ENCODE measurements at regions not wholly inside any gene's neighbourhood (a gene's known extent, or its start where the extent isn't known, plus 50 kb on each side); places are given as distances from the start of the nearest gene placed in this dataset.

GRCh38 chr1:177849130-177849529 is 120.7 kb downstream of the SEC16B start:
- H3K9ac ChIP-seq (ENCODE audit: low read depth in 1 of 2, low read length in 2 of 2), result no peak overlapping the region
- H3K36me3 ChIP-seq (ENCODE audit: control insufficient read depth in 2 of 2, insufficient read depth in 2 of 2, low read length in 2 of 2), result no peaks in the 10 kb centered on the region
- H3K27me3 ChIP-seq (ENCODE audit: control insufficient read depth in 2 of 2, insufficient read depth in 2 of 2, low read length in 2 of 2), result no peaks in the 10 kb centered on the region
- H3K4me1 ChIP-seq (ENCODE audit: control insufficient read depth in 2 of 2, insufficient read depth in 2 of 2, low read length in 2 of 2), result no peaks in the 10 kb centered on the region
- no peak overlapping the region for H3K4me3 ChIP-seq (ENCODE audit: low read length in 2 of 2)
- H3K9me3 ChIP-seq (ENCODE audit: control insufficient read depth in 2 of 2, low read length in 2 of 2), result no peaks in the 10 kb centered on the region
- H3K27ac ChIP-seq (ENCODE audit: low read depth in 2 of 2, low read length in 2 of 2), result no peak overlapping the region

GRCh38 chr1:177848577-177848976 is 121.3 kb downstream of the SEC16B start:
- H3K27me3 ChIP-seq (ENCODE audit: control insufficient read depth in 2 of 2, insufficient read depth in 2 of 2, low read length in 2 of 2), result no peaks in the 10 kb centered on the region
- no peak overlapping the region for H3K4me3 ChIP-seq (ENCODE audit: low read length in 2 of 2)
- H3K27ac ChIP-seq (ENCODE audit: low read depth in 2 of 2, low read length in 2 of 2), result no peak overlapping the region
- H3K9ac ChIP-seq (ENCODE audit: low read depth in 1 of 2, low read length in 2 of 2), result no peak overlapping the region
- H3K4me1 ChIP-seq (ENCODE audit: control insufficient read depth in 2 of 2, insufficient read depth in 2 of 2, low read length in 2 of 2), result no peaks in the 10 kb centered on the region
- no peaks in the 10 kb centered on the region for H3K9me3 ChIP-seq (ENCODE audit: control insufficient read depth in 2 of 2, low read length in 2 of 2)
- no peaks in the 10 kb centered on the region for H3K36me3 ChIP-seq (ENCODE audit: control insufficient read depth in 2 of 2, insufficient read depth in 2 of 2, low read length in 2 of 2)

- Histone ChIP-seq H3K4me3 (ENCODE audit: low read length in 2 of 2) (no peak overlapping the region), H3K27me3 (ENCODE audit: control insufficient read depth in 2 of 2, insufficient read depth in 2 of 2, low read length in 2 of 2) (no peaks in the 10 kb centered on the region), H3K36me3 (ENCODE audit: control insufficient read depth in 2 of 2, insufficient read depth in 2 of 2, low read length in 2 of 2) (no peaks in the 10 kb centered on the region), H3K4me1 (ENCODE audit: control insufficient read depth in 2 of 2, insufficient read depth in 2 of 2, low read length in 2 of 2) (no peaks in the 10 kb centered on the region), H3K9me3 (ENCODE audit: control insufficient read depth in 2 of 2, low read length in 2 of 2) (no peaks in the 10 kb centered on the region), H3K27ac (ENCODE audit: low read depth in 2 of 2, low read length in 2 of 2) (no peak overlapping the region), H3K9ac (ENCODE audit: low read depth in 1 of 2, low read length in 2 of 2) (no peak overlapping the region)
Measured at GRCh38 chr1:177847843-177848242, 122.0 kb downstream of the SEC16B start.

- Histone ChIP-seq H3K27ac (ENCODE audit: low read depth in 2 of 2, low read length in 2 of 2) (no peak overlapping the region), H3K36me3 (ENCODE audit: control insufficient read depth in 2 of 2, insufficient read depth in 2 of 2, low read length in 2 of 2) (no peaks in the 10 kb centered on the region)
Measured at GRCh38 chr1:177838907-177839485, 130.9 kb downstream of the SEC16B start.

GRCh38 chr1:177833631-177834030 is 136.2 kb downstream of the SEC16B start:
- no peaks in the 10 kb centered on the region for H3K4me1 ChIP-seq (ENCODE audit: control insufficient read depth in 2 of 2, insufficient read depth in 2 of 2, low read length in 2 of 2)
- no peaks in the 10 kb centered on the region for H3K9me3 ChIP-seq (ENCODE audit: control insufficient read depth in 2 of 2, low read length in 2 of 2)
- H3K4me3 ChIP-seq (ENCODE audit: low read length in 2 of 2), result no peak overlapping the region
- no peaks in the 10 kb centered on the region for H3K27me3 ChIP-seq (ENCODE audit: control insufficient read depth in 2 of 2, insufficient read depth in 2 of 2, low read length in 2 of 2)
- no peaks in the 10 kb centered on the region for H3K36me3 ChIP-seq (ENCODE audit: control insufficient read depth in 2 of 2, insufficient read depth in 2 of 2, low read length in 2 of 2)
- H3K9ac ChIP-seq (ENCODE audit: low read depth in 1 of 2, low read length in 2 of 2), result no peak overlapping the region
- H3K27ac ChIP-seq (ENCODE audit: low read depth in 2 of 2, low read length in 2 of 2), result no peak overlapping the region

More at GRCh38 chr1:177838907-177839485, 130.9 kb downstream of the SEC16B start:
- H3K9me3 ChIP-seq (ENCODE audit: control insufficient read depth in 2 of 2, low read length in 2 of 2), result no peaks in the 10 kb centered on the region
- H3K9ac ChIP-seq (ENCODE audit: low read depth in 1 of 2, low read length in 2 of 2), result no peak overlapping the region
- H3K4me1 ChIP-seq (ENCODE audit: control insufficient read depth in 2 of 2, insufficient read depth in 2 of 2, low read length in 2 of 2), result no peaks in the 10 kb centered on the region
- H3K27me3 ChIP-seq (ENCODE audit: control insufficient read depth in 2 of 2, insufficient read depth in 2 of 2, low read length in 2 of 2), result no peaks in the 10 kb centered on the region
- H3K4me3 ChIP-seq (ENCODE audit: low read length in 2 of 2), result no peak overlapping the region

GRCh38 chr1:177830531-177831135 is 139.2 kb downstream of the SEC16B start:
- Histone ChIP-seq H3K9ac (ENCODE audit: low read depth in 1 of 2, low read length in 2 of 2) (no peak overlapping the region), H3K4me3 (ENCODE audit: low read length in 2 of 2) (no peak overlapping the region), H3K9me3 (ENCODE audit: control insufficient read depth in 2 of 2, low read length in 2 of 2) (no peaks in the 10 kb centered on the region), H3K4me1 (ENCODE audit: control insufficient read depth in 2 of 2, insufficient read depth in 2 of 2, low read length in 2 of 2) (no peaks in the 10 kb centered on the region), H3K27ac (ENCODE audit: low read depth in 2 of 2, low read length in 2 of 2) (no peak overlapping the region), H3K27me3 (ENCODE audit: control insufficient read depth in 2 of 2, insufficient read depth in 2 of 2, low read length in 2 of 2) (no peaks in the 10 kb centered on the region), H3K36me3 (ENCODE audit: control insufficient read depth in 2 of 2, insufficient read depth in 2 of 2, low read length in 2 of 2) (no peaks in the 10 kb centered on the region)

- Histone ChIP-seq H3K27me3 (ENCODE audit: control insufficient read depth in 2 of 2, insufficient read depth in 2 of 2, low read length in 2 of 2) (no peaks in the 10 kb centered on the region), H3K9ac (ENCODE audit: low read depth in 1 of 2, low read length in 2 of 2) (no peak overlapping the region), H3K36me3 (ENCODE audit: control insufficient read depth in 2 of 2, insufficient read depth in 2 of 2, low read length in 2 of 2) (no peaks in the 10 kb centered on the region), H3K9me3 (ENCODE audit: control insufficient read depth in 2 of 2, low read length in 2 of 2) (no peaks in the 10 kb centered on the region), H3K27ac (ENCODE audit: low read depth in 2 of 2, low read length in 2 of 2) (no peak overlapping the region), H3K4me1 (ENCODE audit: control insufficient read depth in 2 of 2, insufficient read depth in 2 of 2, low read length in 2 of 2) (no peaks in the 10 kb centered on the region), H3K4me3 (ENCODE audit: low read length in 2 of 2) (no peak overlapping the region)
Measured at GRCh38 chr1:177825276-177825901, 144.5 kb downstream of the SEC16B start.

GRCh38 chr1:177824508-177824982 is 145.3 kb downstream of the SEC16B start:
- Histone ChIP-seq H3K9ac (ENCODE audit: low read depth in 1 of 2, low read length in 2 of 2) (no peak overlapping the region), H3K9me3 (ENCODE audit: control insufficient read depth in 2 of 2, low read length in 2 of 2) (no peaks in the 10 kb centered on the region), H3K27ac (ENCODE audit: low read depth in 2 of 2, low read length in 2 of 2) (no peak overlapping the region), H3K4me3 (ENCODE audit: low read length in 2 of 2) (no peak overlapping the region), H3K4me1 (ENCODE audit: control insufficient read depth in 2 of 2, insufficient read depth in 2 of 2, low read length in 2 of 2) (no peaks in the 10 kb centered on the region), H3K27me3 (ENCODE audit: control insufficient read depth in 2 of 2, insufficient read depth in 2 of 2, low read length in 2 of 2) (no peaks in the 10 kb centered on the region), H3K36me3 (ENCODE audit: control insufficient read depth in 2 of 2, insufficient read depth in 2 of 2, low read length in 2 of 2) (no peaks in the 10 kb centered on the region)

- H3K27ac ChIP-seq (ENCODE audit: low read depth in 2 of 2, low read length in 2 of 2), result no peak overlapping the region
- no peak overlapping the region for H3K4me3 ChIP-seq (ENCODE audit: low read length in 2 of 2)
- no peaks in the 10 kb centered on the region for H3K9me3 ChIP-seq (ENCODE audit: control insufficient read depth in 2 of 2, low read length in 2 of 2)
- H3K36me3 ChIP-seq (ENCODE audit: control insufficient read depth in 2 of 2, insufficient read depth in 2 of 2, low read length in 2 of 2), result no peaks in the 10 kb centered on the region
- no peak overlapping the region for H3K9ac ChIP-seq (ENCODE audit: low read depth in 1 of 2, low read length in 2 of 2)
- H3K4me1 ChIP-seq (ENCODE audit: control insufficient read depth in 2 of 2, insufficient read depth in 2 of 2, low read length in 2 of 2), result no peaks in the 10 kb centered on the region
- H3K27me3 ChIP-seq (ENCODE audit: control insufficient read depth in 2 of 2, insufficient read depth in 2 of 2, low read length in 2 of 2), result no peaks in the 10 kb centered on the region
Measured at GRCh38 chr1:177820213-177820612, 149.6 kb downstream of the SEC16B start.

GRCh38 chr1:177817937-177818875 is 151.7 kb downstream of the SEC16B start:
- no peaks in the 10 kb centered on the region for H3K36me3 ChIP-seq (ENCODE audit: control insufficient read depth in 2 of 2, insufficient read depth in 2 of 2, low read length in 2 of 2)
- H3K9ac ChIP-seq (ENCODE audit: low read depth in 1 of 2, low read length in 2 of 2), result no peak overlapping the region
- H3K27me3 ChIP-seq (ENCODE audit: control insufficient read depth in 2 of 2, insufficient read depth in 2 of 2, low read length in 2 of 2), result no peaks in the 10 kb centered on the region
- H3K4me3 ChIP-seq (ENCODE audit: low read length in 2 of 2), result no peak overlapping the region
- no peaks in the 10 kb centered on the region for H3K9me3 ChIP-seq (ENCODE audit: control insufficient read depth in 2 of 2, low read length in 2 of 2)
- H3K27ac ChIP-seq (ENCODE audit: low read depth in 2 of 2, low read length in 2 of 2), result no peak overlapping the region
- no peaks in the 10 kb centered on the region for H3K4me1 ChIP-seq (ENCODE audit: control insufficient read depth in 2 of 2, insufficient read depth in 2 of 2, low read length in 2 of 2)

Measured in mucosa of rectum (tissue), 2 donors.